ENCODE measurements at regions not wholly inside any gene's neighbourhood (a gene's known extent, or its start where the extent isn't known, plus 50 kb on each side); places are given as distances from the start of the nearest gene placed in this dataset.

DNA sequence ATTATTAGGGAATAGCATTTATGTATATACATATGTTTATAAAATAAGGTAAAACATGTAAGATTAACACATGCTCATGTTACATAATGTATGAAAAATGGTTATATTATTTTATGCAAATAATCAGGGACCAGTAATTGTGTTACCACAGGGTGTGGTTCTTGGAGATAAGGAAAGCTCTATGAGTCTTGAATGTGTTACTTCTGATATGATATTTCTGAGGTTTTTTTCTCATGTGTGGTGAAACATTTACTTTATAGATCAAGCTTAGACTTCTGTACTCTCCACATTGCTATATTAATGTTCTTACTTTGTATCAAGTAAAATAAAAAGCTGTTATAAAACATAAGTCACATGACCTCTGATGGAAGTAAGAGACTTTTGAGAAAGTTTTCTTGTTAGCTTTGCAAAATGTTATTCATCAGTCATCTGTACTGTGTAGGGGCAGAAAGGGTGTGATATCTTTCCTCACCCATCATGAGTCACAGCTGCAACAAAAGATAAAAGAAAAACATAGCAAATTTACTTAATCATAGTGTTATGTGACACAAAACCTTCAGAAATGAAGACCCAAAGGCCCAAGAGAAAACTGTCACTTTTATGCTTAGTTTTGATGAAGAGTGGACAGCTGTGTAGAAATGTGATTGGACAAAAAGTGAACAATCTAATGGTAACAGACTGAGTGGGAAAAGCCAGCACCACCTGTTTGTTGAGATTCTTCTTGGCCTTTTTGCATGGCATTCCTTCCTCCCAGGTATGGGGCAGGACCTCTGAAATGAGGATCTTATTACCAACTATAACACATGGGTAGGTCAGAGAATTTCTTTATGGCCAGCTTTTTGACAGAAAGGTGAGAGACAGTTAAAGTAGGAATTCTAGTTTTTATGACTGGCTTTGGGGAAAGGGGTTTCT lies 632.3 kb downstream of the PDHA2 start:
- Histone ChIP-seq H3K23ac (ENCODE audit: low read depth, low read length, poor library complexity) (no peak overlapping the region), H3K4me3 (ENCODE audit: low read length in 2 of 2) (no peak overlapping the region)

DNA sequence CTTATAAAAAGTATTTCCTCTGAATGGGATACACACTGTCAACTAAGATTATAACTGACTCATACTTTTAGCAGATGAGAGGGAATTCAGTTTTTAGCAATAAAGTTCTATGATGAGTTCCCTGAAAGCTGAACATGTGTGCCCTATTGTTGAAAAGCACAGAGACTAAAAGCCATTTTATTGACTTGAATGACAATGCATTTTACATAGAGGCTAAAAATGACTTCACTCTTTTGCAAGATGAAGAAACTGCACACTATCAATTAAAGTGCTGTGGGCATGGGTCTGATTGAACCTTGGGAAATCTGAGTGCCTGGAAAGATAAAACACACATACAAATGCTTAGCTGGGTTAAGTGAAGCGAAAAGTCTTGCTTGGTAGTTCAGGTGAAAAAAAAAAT lies 633.4 kb downstream of the PDHA2 start:
- no peak overlapping the region for H2BK120ac ChIP-seq (ENCODE audit: low read depth, low read length)
- H3K4me3 ChIP-seq (ENCODE audit: low read length in 2 of 2) = no peak overlapping the region
- H3K27me3 ChIP-seq (ENCODE audit: control insufficient read depth in 3 of 3, insufficient read depth in 3 of 3, low read depth in 1 of 3, low read length in 3 of 3) = no peaks in the 10 kb centered on the region
- H3K27ac ChIP-seq (replicated peaks; ENCODE audit: low read length) = no peak overlapping the region
- H2AFZ ChIP-seq (ENCODE audit: low read length) = no peak overlapping the region
- no peaks in the 10 kb centered on the region for H3K36me3 ChIP-seq (replicated peaks in 1 of 2; ENCODE audit: control insufficient read depth in 2 of 2, insufficient read depth in 2 of 2, low read length in 2 of 2)
- peaks cover 0 to 3% of the 10 kb centered on the region in 2 donors for H3K9me3 ChIP-seq (replicated peaks in 1 of 2; ENCODE audit: control insufficient read depth in 2 of 2, insufficient read depth in 1 of 2, low read depth in 1 of 2, low read length in 2 of 2)
- no peak overlapping the region for H2AK5ac ChIP-seq (ENCODE audit: low read depth, low read length)
- DNase-seq (ENCODE audit: low spot score) = no peak
- no peak overlapping the region for H3K23ac ChIP-seq (ENCODE audit: low read depth, low read length, poor library complexity)
- no peak overlapping the region for H4K8ac ChIP-seq (ENCODE audit: low read depth, low read length)
- no peak overlapping the region for H3K4ac ChIP-seq (ENCODE audit: low read length)
- no peak overlapping the region for H2BK5ac ChIP-seq (ENCODE audit: low read length)
- no peak overlapping the region for H2BK12ac ChIP-seq (ENCODE audit: low read length)
- no CpG with 5 or more reads among the region's 1 CpG for WGBS, 2 donors (ENCODE audit: extremely low coverage in 2 of 2, insufficient read length in 2 of 2, insufficient replicate concordance in 1 of 2)
- no peak overlapping the region for H3K4me2 ChIP-seq (ENCODE audit: insufficient read depth, low read length, poor library complexity, severe bottlenecking)
- H3K14ac ChIP-seq (ENCODE audit: low read length) = no peak overlapping the region
- H3K9ac ChIP-seq (ENCODE audit: low read depth, low read length, poor library complexity) = no peak overlapping the region
- no peaks in the 10 kb centered on the region for H3K4me1 ChIP-seq (ENCODE audit: control insufficient read depth in 2 of 2, insufficient read depth in 1 of 2, low read depth in 1 of 2, low read length in 2 of 2)
- H4K91ac ChIP-seq (ENCODE audit: low read depth, low read length, poor library complexity) = no peak overlapping the region
- no peak overlapping the region for H3K18ac ChIP-seq (ENCODE audit: low read length)
- no peaks in the 10 kb centered on the region for H3K79me1 ChIP-seq (ENCODE audit: low read depth, low read length)
- H2BK15ac ChIP-seq (ENCODE audit: low read length) = no peak overlapping the region

More for the DNA sequence above, 632.3 kb downstream of the PDHA2 start:
- H3K14ac ChIP-seq (ENCODE audit: low read length) = no peak overlapping the region
- H3K36me3 ChIP-seq (replicated peaks in 1 of 2; ENCODE audit: control insufficient read depth in 2 of 2, insufficient read depth in 2 of 2, low read length in 2 of 2) = no peaks in the 10 kb centered on the region
- H3K18ac ChIP-seq (ENCODE audit: low read length) = no peak overlapping the region
- H2BK5ac ChIP-seq (ENCODE audit: low read length) = no peak overlapping the region
- H3K27me3 ChIP-seq (ENCODE audit: control insufficient read depth in 3 of 3, insufficient read depth in 3 of 3, low read depth in 1 of 3, low read length in 3 of 3) = no peaks in the 10 kb centered on the region
- no peaks in the 10 kb centered on the region for H3K4me1 ChIP-seq (ENCODE audit: control insufficient read depth in 2 of 2, insufficient read depth in 1 of 2, low read depth in 1 of 2, low read length in 2 of 2)
- no peak overlapping the region for H3K4ac ChIP-seq (ENCODE audit: low read length)
- no peak overlapping the region for H4K91ac ChIP-seq (ENCODE audit: low read depth, low read length, poor library complexity)
- no peak overlapping the region for H2BK120ac ChIP-seq (ENCODE audit: low read depth, low read length)
- no peak overlapping the region for H3K27ac ChIP-seq (replicated peaks; ENCODE audit: low read length)
- H2BK15ac ChIP-seq (ENCODE audit: low read length) = no peak overlapping the region
- H2AK5ac ChIP-seq (ENCODE audit: low read depth, low read length) = no peak overlapping the region
- no peaks in the 10 kb centered on the region for H3K79me1 ChIP-seq (ENCODE audit: low read depth, low read length)
- no peak overlapping the region for H2BK12ac ChIP-seq (ENCODE audit: low read length)
- H4K8ac ChIP-seq (ENCODE audit: low read depth, low read length) = no peak overlapping the region
- H3K9me3 ChIP-seq (replicated peaks in 1 of 2; ENCODE audit: control insufficient read depth in 2 of 2, insufficient read depth in 1 of 2, low read depth in 1 of 2, low read length in 2 of 2) = peaks cover 0 to 3% of the 10 kb centered on the region in 2 donors
- H2AFZ ChIP-seq (ENCODE audit: low read length) = no peak overlapping the region
- no peak overlapping the region for H3K4me2 ChIP-seq (ENCODE audit: insufficient read depth, low read length, poor library complexity, severe bottlenecking)
- no peak overlapping the region for H3K9ac ChIP-seq (ENCODE audit: low read depth, low read length, poor library complexity)
- DNase-seq (ENCODE audit: low spot score) = no peak

DNA sequence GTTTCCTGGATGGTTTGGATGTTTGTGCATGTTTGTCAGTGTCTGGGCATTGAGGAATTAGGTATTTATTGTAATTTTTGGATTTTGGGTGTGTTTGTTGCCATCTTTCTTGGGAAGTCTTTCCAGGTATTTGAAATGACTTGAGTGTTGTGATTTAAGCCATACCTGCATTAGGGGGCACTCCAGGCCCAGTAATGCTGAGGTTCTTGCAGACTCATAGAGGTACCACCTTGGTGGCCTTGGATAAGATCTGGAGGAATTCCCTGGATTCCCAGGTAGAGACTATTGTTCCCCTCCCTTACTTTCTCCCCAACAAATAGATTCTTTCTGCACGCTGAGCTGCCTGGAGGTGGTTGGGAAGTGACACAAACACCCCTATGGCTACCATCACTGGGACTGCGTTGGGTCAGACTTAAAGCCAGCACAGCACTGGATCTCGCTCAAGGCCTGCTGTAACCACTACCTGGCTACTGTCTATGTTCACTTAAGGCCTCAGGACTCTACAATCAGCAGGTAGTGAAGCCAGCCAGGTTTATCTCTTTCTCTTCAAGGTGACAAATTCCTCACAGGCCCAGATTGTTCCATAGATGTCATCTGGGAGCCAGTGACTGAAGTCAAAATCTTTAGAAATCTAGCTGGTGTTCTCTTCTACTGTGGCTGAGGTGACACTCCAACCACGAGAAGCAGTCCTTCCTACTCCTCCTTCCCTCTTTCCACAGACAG lies 643.6 kb downstream of the PDHA2 start:
- H3K4me1 ChIP-seq (ENCODE audit: control insufficient read depth in 2 of 2, insufficient read depth in 1 of 2, low read depth in 1 of 2, low read length in 2 of 2) = no peaks in the 10 kb centered on the region

DNA sequence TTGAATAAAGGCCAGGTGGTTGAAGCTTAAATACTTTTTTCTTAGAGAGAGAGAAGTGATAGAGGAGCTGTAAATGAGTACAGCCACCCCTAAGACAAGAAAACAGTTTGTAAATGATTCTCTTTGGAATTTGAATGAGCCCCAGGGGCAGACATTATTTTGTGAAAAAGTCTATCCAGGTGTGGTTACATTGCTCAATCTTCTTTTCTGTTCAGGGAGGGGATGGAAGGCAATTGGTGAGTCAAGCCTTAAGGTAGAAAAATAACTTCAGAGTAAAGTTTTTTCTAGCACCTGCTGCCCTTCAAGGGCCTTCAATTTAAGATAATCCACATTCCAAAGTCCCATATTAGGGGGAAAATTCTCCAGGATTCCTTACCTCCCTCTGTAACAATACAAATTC lies 646.7 kb downstream of the PDHA2 start:
- Histone ChIP-seq H2AFZ (ENCODE audit: low read length) (no peak overlapping the region), H3K27ac (replicated peaks; ENCODE audit: low read length) (no peak overlapping the region), H3K18ac (ENCODE audit: low read length) (no peak overlapping the region), H3K9me3 (replicated peaks in 1 of 2; ENCODE audit: control insufficient read depth in 2 of 2, insufficient read depth in 1 of 2, low read depth in 1 of 2, low read length in 2 of 2) (peaks cover 0 to 6% of the 10 kb centered on the region in 2 donors), H3K36me3 (replicated peaks in 1 of 2; ENCODE audit: control insufficient read depth in 2 of 2, insufficient read depth in 2 of 2, low read length in 2 of 2) (no peaks in the 10 kb centered on the region), H2BK12ac (ENCODE audit: low read length) (no peak overlapping the region), H3K14ac (ENCODE audit: low read length) (no peak overlapping the region), H2AK5ac (ENCODE audit: low read depth, low read length) (no peak overlapping the region), H4K91ac (ENCODE audit: low read depth, low read length, poor library complexity) (no peak overlapping the region), H4K8ac (ENCODE audit: low read depth, low read length) (no peak overlapping the region), H2BK15ac (ENCODE audit: low read length) (no peak overlapping the region), H2BK120ac (ENCODE audit: low read depth, low read length) (no peak overlapping the region), H3K9ac (ENCODE audit: low read depth, low read length, poor library complexity) (no peak overlapping the region), H3K4me1 (ENCODE audit: control insufficient read depth in 2 of 2, insufficient read depth in 1 of 2, low read depth in 1 of 2, low read length in 2 of 2) (no peaks in the 10 kb centered on the region), H3K23ac (ENCODE audit: low read depth, low read length, poor library complexity) (no peak overlapping the region), H3K4me3 (ENCODE audit: low read length in 2 of 2) (no peak overlapping the region), H3K4ac (ENCODE audit: low read length) (no peak overlapping the region), H3K79me1 (ENCODE audit: low read depth, low read length) (no peaks in the 10 kb centered on the region), H3K27me3 (ENCODE audit: control insufficient read depth in 3 of 3, insufficient read depth in 3 of 3, low read depth in 1 of 3, low read length in 3 of 3) (no peaks in the 10 kb centered on the region), H2BK5ac (ENCODE audit: low read length) (no peak overlapping the region), H3K4me2 (ENCODE audit: insufficient read depth, low read length, poor library complexity, severe bottlenecking) (no peak overlapping the region)
- DNase-seq (ENCODE audit: low spot score) = no peak

More for the DNA sequence above, 643.6 kb downstream of the PDHA2 start:
- Histone ChIP-seq H3K23ac (ENCODE audit: low read depth, low read length, poor library complexity) (no peak overlapping the region), H3K4me3 (ENCODE audit: low read length in 2 of 2) (no peak overlapping the region), H2AK5ac (ENCODE audit: low read depth, low read length) (no peak overlapping the region), H3K9me3 (replicated peaks in 1 of 2; ENCODE audit: control insufficient read depth in 2 of 2, insufficient read depth in 1 of 2, low read depth in 1 of 2, low read length in 2 of 2) (peaks cover 0 to 6% of the 10 kb centered on the region in 2 donors), H2BK120ac (ENCODE audit: low read depth, low read length) (no peak overlapping the region), H2BK12ac (ENCODE audit: low read length) (no peak overlapping the region), H4K8ac (ENCODE audit: low read depth, low read length) (no peak overlapping the region), H4K91ac (ENCODE audit: low read depth, low read length, poor library complexity) (no peak overlapping the region), H3K9ac (ENCODE audit: low read depth, low read length, poor library complexity) (no peak overlapping the region), H2BK15ac (ENCODE audit: low read length) (no peak overlapping the region), H3K18ac (ENCODE audit: low read length) (no peak overlapping the region), H3K4ac (ENCODE audit: low read length) (no peak overlapping the region), H2BK5ac (ENCODE audit: low read length) (no peak overlapping the region), H3K4me2 (ENCODE audit: insufficient read depth, low read length, poor library complexity, severe bottlenecking) (no peak overlapping the region), H3K36me3 (replicated peaks in 1 of 2; ENCODE audit: control insufficient read depth in 2 of 2, insufficient read depth in 2 of 2, low read length in 2 of 2) (no peaks in the 10 kb centered on the region), H3K79me1 (ENCODE audit: low read depth, low read length) (no peaks in the 10 kb centered on the region), H3K27me3 (ENCODE audit: control insufficient read depth in 3 of 3, insufficient read depth in 3 of 3, low read depth in 1 of 3, low read length in 3 of 3) (no peaks in the 10 kb centered on the region), H2AFZ (ENCODE audit: low read length) (no peak overlapping the region), H3K27ac (replicated peaks; ENCODE audit: low read length) (no peak overlapping the region), H3K14ac (ENCODE audit: low read length) (no peak overlapping the region)
- no CpG with 5 or more reads among the region's 4 CpGs for WGBS, 2 donors (ENCODE audit: extremely low coverage in 2 of 2, insufficient read length in 2 of 2, insufficient replicate concordance in 1 of 2)
- no peak for DNase-seq (ENCODE audit: low spot score)
